H7 (cell line): ENCODE measurements at regions not wholly inside any gene's neighbourhood (a gene's known extent, or its start where the extent isn't known, plus 50 kb on each side); places are given as distances from the start of the nearest gene placed in this dataset.

Source experiments
- DNase-seq: peaks from one replicate; pipeline ENCODE4 v3.0.0; 2012
- H3K27me3 ChIP-seq: 2 replicates; pipeline ENCODE4 v1.6.0; 2011; ENCODE audit warnings: mild to moderate bottlenecking, low read length; ENCODE audit not compliant: control insufficient read depth, insufficient read depth
- H3K36me3 ChIP-seq: replicated peaks from 2 replicates; pipeline ENCODE4 v1.5.1; 2011; ENCODE audit warnings: low read length; ENCODE audit not compliant: control insufficient read depth, insufficient read depth
- H3K4me3 ChIP-seq: 2 replicates; pipeline ENCODE4 v1.5.1; 2011; ENCODE audit warnings: low read depth, mild to moderate bottlenecking, control low read depth, low read length, moderate library complexity; ENCODE audit not compliant: insufficient read depth

DNA sequence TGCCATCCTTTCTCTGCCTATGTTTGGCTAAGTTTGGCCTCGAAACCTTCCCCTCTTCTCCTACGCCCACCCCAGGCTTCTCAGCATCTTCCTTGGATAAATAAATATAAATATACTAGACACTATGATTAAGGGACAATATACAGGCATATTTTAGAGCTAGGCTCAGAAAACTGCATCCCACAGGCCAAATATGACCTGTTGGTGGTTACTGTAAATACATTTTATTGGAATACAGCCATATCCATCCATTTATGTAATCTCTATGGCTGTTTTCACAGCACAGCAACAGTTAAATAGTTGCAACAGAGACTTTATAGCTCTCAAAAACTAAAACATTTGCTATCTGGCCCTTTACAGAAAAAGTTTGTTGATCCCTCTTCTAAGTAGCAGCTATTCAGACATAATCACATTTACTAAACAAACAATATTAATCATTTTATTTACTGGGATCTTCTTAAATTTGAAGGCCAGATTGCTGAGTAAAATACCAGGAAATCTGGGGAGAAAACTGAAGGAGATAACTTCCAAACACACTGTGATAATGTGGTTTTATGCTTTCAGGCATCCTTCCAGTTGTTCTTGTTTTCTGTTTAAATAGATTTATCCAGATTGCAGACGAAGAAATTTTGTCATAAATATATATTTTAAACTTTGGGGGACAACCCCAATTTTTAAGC lies 269.7 kb upstream of the THRB start:
- DNase-seq, result no peak
- Histone ChIP-seq H3K36me3 (no peaks in the 10 kb centered on the region), H3K27me3 (no peaks in the 10 kb centered on the region), H3K4me3 (no peak overlapping the region)

DNA sequence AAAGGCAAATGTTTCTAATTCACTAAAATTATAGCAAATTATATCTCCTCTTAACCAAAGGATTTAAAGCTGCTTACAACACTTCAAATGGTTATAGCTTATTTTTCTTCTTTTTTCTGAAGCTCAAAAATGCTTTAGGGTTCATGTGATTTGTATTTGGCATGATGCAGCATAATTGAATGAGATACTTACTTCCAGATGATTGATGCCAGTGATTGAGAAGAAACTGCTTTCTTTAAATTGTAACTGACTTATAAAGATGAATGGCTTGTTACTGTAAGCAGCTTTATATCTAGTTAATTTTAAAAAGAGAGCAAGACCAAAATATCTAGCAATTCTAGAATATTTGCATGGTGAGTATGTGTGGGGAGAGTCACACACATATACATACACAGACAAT lies 270.7 kb upstream of the THRB start:
- H3K36me3 ChIP-seq, result no peaks in the 10 kb centered on the region
- H3K27me3 ChIP-seq, result no peaks in the 10 kb centered on the region
- no peak overlapping the region for H3K4me3 ChIP-seq
- no peak for DNase-seq

- no peak for DNase-seq
- no peak overlapping the region for H3K4me3 ChIP-seq
- no peaks in the 10 kb centered on the region for H3K27me3 ChIP-seq
- no peaks in the 10 kb centered on the region for H3K36me3 ChIP-seq
Measured at GRCh38 chr3:24769918-24770317, 275.3 kb upstream of the THRB start.

DNA sequence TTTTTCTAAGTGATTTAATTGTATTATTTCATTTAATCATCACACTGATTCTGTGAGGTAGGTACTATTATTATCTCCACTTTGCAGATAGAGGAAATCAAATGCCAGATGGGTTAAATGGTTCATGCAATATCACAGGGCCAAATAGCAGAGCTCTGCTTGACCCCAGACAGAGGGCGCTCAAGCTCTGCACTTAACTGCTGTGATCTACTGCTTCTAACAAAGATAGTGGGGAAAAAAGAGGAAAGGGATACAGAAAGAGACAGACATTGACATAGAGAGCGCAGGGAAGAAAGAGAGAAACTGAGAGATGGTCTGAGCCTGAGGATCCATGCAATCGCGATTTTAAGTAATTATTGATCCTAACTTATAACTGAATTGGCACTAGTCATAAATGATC lies 279.1 kb upstream of the THRB start:
- peak; percentile 41 for DNase-seq
- Histone ChIP-seq H3K4me3 (no peak overlapping the region), H3K27me3 (no peaks in the 10 kb centered on the region), H3K36me3 (no peaks in the 10 kb centered on the region)

- Histone ChIP-seq H3K27me3 (no peaks in the 10 kb centered on the region), H3K4me3 (no peak overlapping the region), H3K36me3 (no peaks in the 10 kb centered on the region)
- no peak for DNase-seq
Measured at GRCh38 chr3:24780991-24781390, 286.3 kb upstream of the THRB start.

DNA sequence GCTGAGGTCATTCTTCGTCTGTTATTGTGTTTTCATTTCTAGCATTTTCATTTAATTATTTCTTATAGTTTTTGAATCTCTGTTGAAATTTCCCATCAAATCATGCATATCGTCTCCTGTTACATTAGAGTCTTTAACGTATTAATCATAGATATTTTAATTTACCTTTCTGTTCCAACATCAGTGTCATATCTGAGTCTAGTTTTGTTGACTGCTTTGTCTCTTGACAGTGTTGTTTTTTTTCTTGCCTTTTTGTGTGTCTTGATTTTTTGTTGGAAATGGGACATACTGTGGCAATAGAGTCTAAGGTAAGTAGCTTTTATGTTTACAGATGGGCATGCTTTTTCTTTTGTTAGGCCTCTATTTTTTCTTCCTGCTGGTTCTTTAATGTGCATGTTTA lies 286.8 kb upstream of the THRB start:
- Histone ChIP-seq H3K4me3 (no peak overlapping the region), H3K27me3 (no peaks in the 10 kb centered on the region), H3K36me3 (no peaks in the 10 kb centered on the region)
- DNase-seq, result no peak

DNA sequence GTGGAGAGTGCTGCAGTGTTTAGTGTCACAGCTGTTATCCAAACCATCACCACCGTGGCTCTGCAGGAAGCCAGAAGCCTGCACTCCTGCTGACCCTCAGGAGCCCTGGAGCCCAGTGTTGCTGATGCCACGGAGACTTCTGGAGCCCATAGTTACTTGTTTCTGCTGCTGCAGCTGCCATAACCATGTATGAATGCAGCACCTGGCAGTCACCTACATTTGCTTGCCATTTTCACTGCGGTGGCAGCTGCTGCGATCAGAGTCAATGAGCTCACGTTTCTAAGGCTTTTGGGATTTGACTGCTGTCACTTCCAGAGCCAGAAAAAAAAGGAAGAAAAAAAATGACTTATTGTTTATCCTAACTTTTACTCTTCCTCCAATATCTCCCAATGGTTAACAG lies 299.2 kb upstream of the THRB start:
- no peak overlapping the region for H3K4me3 ChIP-seq

DNA sequence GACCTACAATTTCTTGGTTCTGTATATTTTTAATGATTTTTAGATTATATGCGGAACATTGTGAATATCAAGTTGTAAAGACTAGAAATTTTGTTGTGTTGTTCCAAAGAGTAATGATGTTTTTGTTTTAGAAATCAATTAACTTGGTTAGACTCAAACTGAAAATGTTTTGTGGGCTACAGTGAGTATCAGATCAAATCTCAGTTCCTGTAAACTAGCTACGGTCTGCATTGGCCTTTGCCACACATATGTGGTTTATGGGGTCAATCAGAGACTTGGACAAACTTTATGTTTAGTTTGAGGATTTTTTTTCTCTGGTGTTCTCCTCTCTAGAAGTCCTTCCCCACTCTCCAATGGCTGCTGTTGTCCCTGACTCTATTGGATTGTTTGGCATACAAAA lies 308.0 kb upstream of the THRB start:
- H3K27me3 ChIP-seq, result no peaks in the 10 kb centered on the region

More for the DNA sequence above, 299.2 kb upstream of the THRB start:
- H3K27me3 ChIP-seq, result no peaks in the 10 kb centered on the region
- H3K36me3 ChIP-seq, result no peaks in the 10 kb centered on the region
- DNase-seq, result no peak

DNA sequence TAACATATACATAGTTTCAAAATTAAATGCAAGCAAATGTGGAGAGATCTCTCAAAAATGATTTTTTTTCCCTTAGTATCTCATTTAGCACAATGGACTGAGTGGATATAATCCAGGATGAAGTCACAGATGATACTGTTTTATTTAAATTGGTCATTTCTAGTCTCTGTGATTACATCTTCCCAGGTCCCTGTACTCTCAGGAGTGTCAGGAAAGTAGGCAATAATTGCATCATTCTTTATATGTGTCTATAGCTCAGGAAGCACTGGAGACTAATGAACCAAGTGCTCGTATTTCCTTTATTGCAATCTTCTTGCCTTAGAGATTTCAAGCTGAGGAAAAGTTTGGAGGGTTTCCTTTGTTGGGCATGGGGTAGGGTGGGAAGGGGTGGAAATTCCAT lies 309.4 kb upstream of the THRB start:
- DNase-seq, result no peak
- Histone ChIP-seq H3K27me3 (no peaks in the 10 kb centered on the region), H3K36me3 (no peaks in the 10 kb centered on the region), H3K4me3 (no peak overlapping the region)

More for the DNA sequence above, 308.0 kb upstream of the THRB start:
- no peak for DNase-seq
- Histone ChIP-seq H3K4me3 (no peak overlapping the region), H3K36me3 (no peaks in the 10 kb centered on the region)

DNA sequence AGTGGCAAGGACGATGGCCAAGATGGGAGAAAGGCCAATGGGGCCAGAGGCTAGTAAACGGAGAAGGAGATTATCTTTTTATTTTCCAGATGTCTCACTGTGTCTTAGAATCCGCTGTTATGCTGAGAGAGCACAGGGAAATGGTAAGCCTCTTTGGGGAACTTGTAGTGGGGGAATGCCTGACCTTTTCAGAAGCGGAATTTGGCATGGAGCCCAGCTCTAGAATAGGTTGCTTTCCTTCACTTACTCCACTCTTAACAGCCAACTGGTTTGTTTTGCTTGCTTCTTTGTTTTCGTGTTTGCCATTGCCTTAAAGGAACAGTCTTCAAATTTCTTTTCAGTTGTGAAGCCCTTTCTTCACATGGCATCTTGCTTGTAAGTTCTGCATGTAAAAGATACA lies 316.2 kb upstream of the THRB start:
- Histone ChIP-seq H3K36me3 (no peaks in the 10 kb centered on the region), H3K27me3 (no peaks in the 10 kb centered on the region), H3K4me3 (no peak overlapping the region)
- no peak for DNase-seq

DNA sequence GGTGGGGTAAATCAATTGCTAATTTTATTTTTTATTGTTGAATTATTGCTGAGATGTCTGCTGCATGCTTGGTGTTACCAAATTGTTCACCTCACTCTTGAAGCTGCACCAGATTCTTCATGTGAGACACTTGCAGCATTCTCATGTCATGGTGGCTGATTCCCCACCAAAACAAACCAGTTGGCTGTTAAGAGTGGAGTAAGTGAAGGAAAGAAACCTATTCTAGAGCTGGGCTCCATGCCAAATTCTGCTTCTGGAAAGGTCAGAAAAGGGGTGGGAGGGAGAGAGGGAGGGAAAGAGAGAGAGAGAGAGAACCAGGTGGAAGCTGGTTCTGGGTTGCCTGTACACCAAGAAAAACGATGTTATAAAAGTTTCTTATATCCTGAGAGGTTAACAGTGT lies 317.5 kb upstream of the THRB start:
- H3K27me3 ChIP-seq, result no peaks in the 10 kb centered on the region
- H3K4me3 ChIP-seq, result no peak overlapping the region
- no peak for DNase-seq
- H3K36me3 ChIP-seq, result no peaks in the 10 kb centered on the region

DNA sequence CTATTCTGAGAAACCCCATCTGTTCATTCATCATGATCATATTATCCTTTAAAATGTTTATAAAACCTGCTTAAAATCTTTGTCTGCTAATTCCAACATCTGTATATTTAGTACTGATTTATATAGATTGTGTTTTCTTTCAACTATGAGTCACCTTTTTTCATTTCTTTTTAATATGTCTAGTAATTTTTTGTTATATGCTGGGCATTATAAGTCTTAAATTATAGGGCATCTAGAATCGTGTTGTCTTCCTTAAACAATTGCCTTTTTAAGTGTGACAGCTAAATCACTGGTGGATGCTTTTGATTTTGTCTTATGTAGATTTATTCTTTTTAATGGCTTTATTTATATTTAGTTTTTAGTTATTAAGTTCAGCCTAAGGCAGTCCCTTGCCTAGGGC lies 323.4 kb upstream of the THRB start:
- no peaks in the 10 kb centered on the region for H3K27me3 ChIP-seq
- H3K36me3 ChIP-seq, result no peaks in the 10 kb centered on the region
- no peak overlapping the region for H3K4me3 ChIP-seq
- DNase-seq, result no peak

DNA sequence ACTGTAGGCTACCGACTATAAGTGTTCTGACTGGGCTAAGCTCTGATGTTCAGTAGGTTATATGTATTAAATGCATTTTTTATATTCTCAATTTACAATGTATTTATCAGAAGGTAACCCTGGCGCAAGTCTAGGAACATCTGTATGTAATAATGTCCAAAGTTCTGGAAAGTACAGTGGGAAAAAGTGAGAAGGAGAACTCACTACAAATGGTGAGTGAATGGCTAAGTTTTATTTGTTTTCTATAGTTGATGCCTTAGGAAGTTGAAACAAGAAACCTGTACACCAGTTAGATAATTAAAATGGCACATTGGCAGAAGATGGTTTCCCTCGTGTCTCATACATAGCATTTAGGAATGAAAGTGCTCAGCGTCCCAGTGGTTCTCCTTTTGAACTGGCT lies 333.4 kb upstream of the THRB start:
- Histone ChIP-seq H3K27me3 (peaks cover 53% of the 10 kb centered on the region), H3K36me3 (no peaks in the 10 kb centered on the region), H3K4me3 (no peak overlapping the region)
- DNase-seq, result no peak

DNA sequence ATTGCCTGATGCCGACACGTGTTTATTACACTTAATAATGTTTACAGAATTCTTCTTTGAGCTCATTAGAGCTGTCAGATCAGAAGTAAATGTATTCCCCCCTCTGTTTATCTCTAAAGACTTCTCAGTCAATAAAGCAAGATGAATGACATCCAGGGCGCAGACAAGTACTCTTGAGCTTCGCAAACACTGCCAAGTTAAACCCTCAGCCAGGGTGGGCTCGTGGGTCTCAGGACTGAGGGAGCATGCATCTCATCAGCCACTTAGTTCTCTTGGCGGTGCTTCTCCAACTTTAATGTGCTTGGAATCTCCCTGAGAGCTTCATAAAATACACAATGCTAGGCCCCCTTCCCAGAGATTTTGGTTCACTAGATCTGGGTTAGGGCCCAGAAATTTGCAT lies 333.9 kb upstream of the THRB start:
- Histone ChIP-seq H3K27me3 (peaks cover 53% of the 10 kb centered on the region), H3K4me3 (peak overlapping the region; percentile 39; the same call in 1 of the 2 replicates), H3K36me3 (no peaks in the 10 kb centered on the region)
- DNase-seq, result peak; percentile 7

DNA sequence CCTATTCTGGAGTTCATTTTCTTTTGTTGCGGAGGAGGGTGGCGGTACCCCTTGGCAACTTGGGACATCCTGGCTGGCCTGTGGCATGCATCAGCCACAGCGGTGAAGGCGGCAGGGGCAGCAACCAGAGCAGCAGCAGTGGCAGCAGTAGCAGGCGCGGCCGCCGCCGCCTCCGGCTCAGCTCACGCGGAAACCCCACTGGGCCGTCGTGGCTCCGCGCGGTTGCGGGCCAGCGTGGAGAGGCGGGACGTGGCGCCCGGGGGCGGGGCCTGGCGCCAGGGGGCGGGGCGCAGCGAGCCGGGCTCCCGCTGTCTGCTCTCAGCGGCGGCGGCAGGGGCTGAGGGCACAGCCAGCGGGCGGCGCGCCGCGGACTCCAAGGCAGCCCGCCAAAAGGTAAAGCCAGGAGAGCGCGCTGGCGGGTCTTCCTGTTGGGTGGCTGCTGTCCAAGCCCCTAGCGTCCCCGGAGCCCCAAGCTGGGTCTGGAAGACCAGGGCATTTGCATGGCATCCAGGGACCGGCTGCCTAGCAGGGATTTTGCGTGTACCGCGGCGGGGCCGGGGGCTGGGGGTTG lies 334.4 kb upstream of the THRB start:
- H3K36me3 ChIP-seq, result no peaks in the 10 kb centered on the region
- peaks cover 53% of the 10 kb centered on the region for H3K27me3 ChIP-seq
- peak overlapping the region; percentile 39 for H3K4me3 ChIP-seq
- DNase-seq, result peak; percentile 84
